Central memory CD8-positive, alpha-beta T cell (primary cell): ENCODE measurements at regions not wholly inside any gene's neighbourhood (a gene's known extent, or its start where the extent isn't known, plus 50 kb on each side); places are given as distances from the start of the nearest gene placed in this dataset.
"Not testable (repeated sequence)": the region's sequence is repeated elsewhere in the genome, so short reads cannot be mapped to it uniquely, and the experiment has no call there.

Source experiments
- ATAC-seq: fragments of 150-1000 bp; cut with Tn5 transposase; replicated peaks from 2 replicates; pipeline ENCODE4 v1.10.0; 2022; ENCODE audit warnings: mild to moderate bottlenecking, moderate FRiP score, moderate number of reproducible peaks; ENCODE audit not compliant: poor library complexity, severe bottlenecking; ENCODE audit errors: extremely low read depth
- DNase-seq, 2 donors: peaks; one replicate each; pipeline ENCODE4 v3.0.0; 2021; ENCODE audit warnings: low spot score in 2 of 2
- H3K27ac Mint-ChIP-seq: one replicate; pipeline ENCODE4 v1.8.0; 2022; ENCODE audit warnings: low read depth, mild to moderate bottlenecking, moderate library complexity, mixed read lengths
- H3K27me3 Mint-ChIP-seq: one replicate; pipeline ENCODE4 v1.8.0; 2022; ENCODE audit warnings: mixed read lengths
- H3K36me3 Mint-ChIP-seq: one replicate; pipeline ENCODE4 v1.8.0; 2022; ENCODE audit warnings: mild to moderate bottlenecking, moderate library complexity, mixed read lengths; ENCODE audit not compliant: insufficient read depth
- H3K4me1 Mint-ChIP-seq: one replicate; pipeline ENCODE4 v1.8.0; 2022; ENCODE audit warnings: mixed read lengths
- H3K4me3 Mint-ChIP-seq: one replicate; pipeline ENCODE4 v1.8.0; 2022; ENCODE audit warnings: mild to moderate bottlenecking, moderate library complexity, mixed read lengths
- H3K9me3 Mint-ChIP-seq: one replicate; pipeline ENCODE4 v1.8.0; 2022; ENCODE audit warnings: mixed read lengths

DNA sequence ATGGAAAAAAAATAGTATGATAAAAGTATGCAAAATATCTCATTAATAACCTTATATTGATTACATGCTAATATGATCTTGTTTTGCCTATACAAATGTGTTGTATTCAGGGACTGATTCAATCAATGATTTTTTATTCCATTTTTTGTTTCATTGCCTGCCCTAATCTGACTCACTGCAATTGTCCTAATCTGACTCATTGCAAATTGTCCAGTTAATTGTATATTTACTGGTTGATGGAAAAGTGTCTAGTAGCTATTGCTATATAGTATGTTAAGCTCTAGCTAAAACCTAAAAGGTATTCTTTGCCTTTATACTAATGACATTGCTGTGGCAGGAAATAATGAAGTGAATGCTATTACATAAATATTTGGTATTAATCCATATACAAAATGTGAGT, 728.9 kb upstream of the ZP4 start:
- H3K9me3 Mint-ChIP-seq, result peaks cover 17% of the 10 kb centered on the region
- H3K4me3 Mint-ChIP-seq, result no peak overlapping the region
- H3K36me3 Mint-ChIP-seq, result no peaks in the 10 kb centered on the region
- ATAC-seq, result no peak
- H3K4me1 Mint-ChIP-seq, result no peaks in the 10 kb centered on the region
- no peak for DNase-seq
- H3K27ac Mint-ChIP-seq, result no peak overlapping the region
- no peaks in the 10 kb centered on the region for H3K27me3 Mint-ChIP-seq

GRCh38 chr1:238611406-238611805, 720.7 kb upstream of the ZP4 start:
- Mint-ChIP-seq H3K4me3 (no peak overlapping the region), H3K4me1 (no peaks in the 10 kb centered on the region), H3K36me3 (no peaks in the 10 kb centered on the region), H3K27me3 (no peaks in the 10 kb centered on the region), H3K27ac (no peak overlapping the region), H3K9me3 (peaks cover 29% of the 10 kb centered on the region)
- ATAC-seq (no peak), DNase-seq (no peak)

- Mint-ChIP-seq H3K4me1 (no peaks in the 10 kb centered on the region), H3K36me3 (no peaks in the 10 kb centered on the region), H3K27me3 (no peaks in the 10 kb centered on the region), H3K27ac (no peak overlapping the region), H3K9me3 (peaks cover 20% of the 10 kb centered on the region), H3K4me3 (no peak overlapping the region)
- no peak for ATAC-seq
- no peak for DNase-seq
These were observed 717.4 kb upstream of the ZP4 start for GRCh38 chr1:238608144-238608543.

- H3K9me3 Mint-ChIP-seq, result peaks cover 16% of the 10 kb centered on the region
- H3K27ac Mint-ChIP-seq, result no peak overlapping the region
- H3K27me3 Mint-ChIP-seq, result no peaks in the 10 kb centered on the region
- no peak overlapping the region for H3K4me3 Mint-ChIP-seq
- H3K4me1 Mint-ChIP-seq, result no peaks in the 10 kb centered on the region
- H3K36me3 Mint-ChIP-seq, result no peaks in the 10 kb centered on the region
- ATAC-seq (no peak), DNase-seq (no peak)
These were observed 716.2 kb upstream of the ZP4 start for GRCh38 chr1:238606896-238607295.

DNA sequence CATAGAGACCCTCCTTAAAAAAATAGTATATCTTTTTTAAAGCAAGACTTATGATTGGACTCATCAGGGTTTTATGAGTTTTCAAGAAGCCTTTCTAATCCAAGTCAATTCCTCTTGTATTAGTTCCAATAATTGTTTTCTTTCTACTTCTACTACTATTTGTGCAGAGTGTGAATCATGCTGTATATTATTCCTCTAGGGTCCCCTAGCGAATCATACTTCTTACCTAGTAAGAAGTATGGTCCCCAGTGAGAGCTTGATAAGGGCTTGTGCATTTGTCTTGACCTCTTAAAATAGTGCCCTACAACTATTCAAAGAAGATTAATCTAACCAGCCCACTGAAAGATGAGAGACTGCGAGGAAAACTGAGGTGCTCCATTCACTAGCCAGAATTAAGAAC, 715.7 kb upstream of the ZP4 start:
- no peaks in the 10 kb centered on the region for H3K4me1 Mint-ChIP-seq
- H3K27ac Mint-ChIP-seq, result no peak overlapping the region
- H3K9me3 Mint-ChIP-seq, result peaks cover 16% of the 10 kb centered on the region
- no peak overlapping the region for H3K4me3 Mint-ChIP-seq
- ATAC-seq (no peak), DNase-seq (no peak)
- no peaks in the 10 kb centered on the region for H3K27me3 Mint-ChIP-seq
- H3K36me3 Mint-ChIP-seq, result no peaks in the 10 kb centered on the region

- H3K9me3 Mint-ChIP-seq, result peaks cover 11% of the 10 kb centered on the region
- H3K27ac Mint-ChIP-seq, result no peak overlapping the region
- no peak overlapping the region for H3K4me3 Mint-ChIP-seq
- ATAC-seq (no peak), DNase-seq (no peak)
- H3K27me3 Mint-ChIP-seq, result no peaks in the 10 kb centered on the region
- no peaks in the 10 kb centered on the region for H3K4me1 Mint-ChIP-seq
- no peaks in the 10 kb centered on the region for H3K36me3 Mint-ChIP-seq
These were observed 713.6 kb upstream of the ZP4 start for GRCh38 chr1:238604357-238604756.

DNA sequence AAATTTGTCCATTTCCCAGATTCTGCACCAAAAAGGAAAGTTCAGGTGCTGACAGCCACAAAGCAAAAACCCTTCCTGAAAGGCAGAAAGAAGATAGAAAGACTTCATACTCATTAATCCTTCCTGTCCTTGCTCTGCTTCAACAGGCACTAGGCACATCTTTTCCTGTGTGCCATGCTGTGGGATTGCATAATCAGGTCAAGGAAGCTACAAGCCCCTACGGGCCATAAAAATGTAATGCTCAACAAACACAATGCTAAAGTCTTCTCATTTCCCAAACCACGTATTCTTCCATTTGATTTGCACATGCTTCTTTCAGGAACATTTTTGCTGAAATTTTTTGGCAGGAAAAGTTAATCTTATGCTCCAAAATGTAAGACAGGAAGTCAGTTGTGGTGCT, 710.9 kb upstream of the ZP4 start:
- not testable (repeated sequence) for H3K9me3 Mint-ChIP-seq, DNase-seq, ATAC-seq, H3K4me1 Mint-ChIP-seq, H3K27ac Mint-ChIP-seq, H3K27me3 Mint-ChIP-seq, H3K4me3 Mint-ChIP-seq, H3K36me3 Mint-ChIP-seq

DNA sequence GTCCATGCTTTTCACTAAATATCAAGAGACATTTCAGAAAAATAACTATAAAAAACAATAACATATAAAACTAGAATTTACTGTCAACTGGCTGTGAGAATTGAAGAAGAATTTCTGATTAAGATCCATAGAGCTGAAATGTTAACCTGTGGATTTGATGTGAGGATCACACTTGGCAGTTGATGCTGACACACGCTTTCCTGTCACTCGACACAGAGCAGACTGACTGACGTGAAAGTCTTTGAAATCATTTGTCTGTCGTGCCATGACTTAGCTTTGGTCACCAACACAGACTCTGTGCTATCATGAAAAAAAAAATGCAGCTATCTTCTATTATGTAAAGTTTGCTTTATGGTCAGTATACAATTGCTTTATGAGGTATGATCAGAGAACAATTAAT, 706.0 kb upstream of the ZP4 start:
- no peak overlapping the region for H3K27ac Mint-ChIP-seq
- H3K4me1 Mint-ChIP-seq, result no peaks in the 10 kb centered on the region
- H3K27me3 Mint-ChIP-seq, result no peaks in the 10 kb centered on the region
- peaks cover 11% of the 10 kb centered on the region for H3K9me3 Mint-ChIP-seq
- DNase-seq, result no peak
- no peak overlapping the region for H3K4me3 Mint-ChIP-seq
- no peak for ATAC-seq
- peaks cover 1% of the 10 kb centered on the region for H3K36me3 Mint-ChIP-seq

GRCh38 chr1:238592621-238593020, 701.9 kb upstream of the ZP4 start:
- H3K4me1 Mint-ChIP-seq, result no peaks in the 10 kb centered on the region
- H3K36me3 Mint-ChIP-seq, result no peaks in the 10 kb centered on the region
- DNase-seq, result no peak
- no peak overlapping the region for H3K4me3 Mint-ChIP-seq
- no peaks in the 10 kb centered on the region for H3K27me3 Mint-ChIP-seq
- H3K27ac Mint-ChIP-seq, result no peak overlapping the region
- peaks cover 11% of the 10 kb centered on the region for H3K9me3 Mint-ChIP-seq
- ATAC-seq, result no peak

GRCh38 chr1:238589843-238590435, 699.2 kb upstream of the ZP4 start:
- no peak overlapping the region for H3K27ac Mint-ChIP-seq
- DNase-seq, result no peak
- no peak for ATAC-seq
- no peaks in the 10 kb centered on the region for H3K4me1 Mint-ChIP-seq
- H3K36me3 Mint-ChIP-seq, result no peaks in the 10 kb centered on the region
- no peak overlapping the region for H3K4me3 Mint-ChIP-seq
- H3K9me3 Mint-ChIP-seq, result peaks cover 6% of the 10 kb centered on the region
- H3K27me3 Mint-ChIP-seq, result no peaks in the 10 kb centered on the region

GRCh38 chr1:238582816-238583215, 692.1 kb upstream of the ZP4 start:
- Mint-ChIP-seq H3K36me3 (no peaks in the 10 kb centered on the region), H3K9me3 (peaks cover 14% of the 10 kb centered on the region), H3K27ac (no peak overlapping the region), H3K4me1 (no peaks in the 10 kb centered on the region), H3K27me3 (no peaks in the 10 kb centered on the region), H3K4me3 (no peak overlapping the region)
- no peak for DNase-seq
- no peak for ATAC-seq

DNA sequence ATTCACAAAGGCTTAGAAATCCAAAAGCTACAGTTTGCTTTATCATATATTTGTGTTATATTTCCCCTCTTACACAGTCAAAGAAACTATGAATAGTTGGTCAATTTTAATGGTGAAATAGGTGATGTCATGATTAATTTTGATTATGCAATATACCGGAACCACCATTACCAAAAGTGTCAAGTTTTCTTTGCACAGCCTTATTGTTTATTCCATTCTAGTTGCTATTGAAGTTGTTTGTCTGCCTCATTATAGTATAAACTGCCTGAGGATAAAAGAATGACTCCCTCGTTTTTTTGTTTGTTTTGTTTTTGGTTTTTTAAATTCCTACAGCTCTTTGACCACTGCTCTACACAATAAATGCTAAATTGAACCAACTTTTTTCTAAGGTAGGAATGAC, 690.6 kb upstream of the ZP4 start:
- no peak overlapping the region for H3K4me3 Mint-ChIP-seq
- H3K9me3 Mint-ChIP-seq, result peaks cover 14% of the 10 kb centered on the region
- no peak for ATAC-seq
- no peaks in the 10 kb centered on the region for H3K36me3 Mint-ChIP-seq
- DNase-seq, result no peak
- H3K27ac Mint-ChIP-seq, result no peak overlapping the region
- H3K27me3 Mint-ChIP-seq, result no peaks in the 10 kb centered on the region
- H3K4me1 Mint-ChIP-seq, result no peaks in the 10 kb centered on the region

GRCh38 chr1:238568735-238569134, 678.0 kb upstream of the ZP4 start:
- ATAC-seq (no peak), DNase-seq (no peak)
- Mint-ChIP-seq H3K4me1 (no peaks in the 10 kb centered on the region), H3K36me3 (no peaks in the 10 kb centered on the region), H3K27me3 (no peaks in the 10 kb centered on the region), H3K4me3 (no peak overlapping the region), H3K9me3 (peaks cover 26% of the 10 kb centered on the region), H3K27ac (no peak overlapping the region)

DNA sequence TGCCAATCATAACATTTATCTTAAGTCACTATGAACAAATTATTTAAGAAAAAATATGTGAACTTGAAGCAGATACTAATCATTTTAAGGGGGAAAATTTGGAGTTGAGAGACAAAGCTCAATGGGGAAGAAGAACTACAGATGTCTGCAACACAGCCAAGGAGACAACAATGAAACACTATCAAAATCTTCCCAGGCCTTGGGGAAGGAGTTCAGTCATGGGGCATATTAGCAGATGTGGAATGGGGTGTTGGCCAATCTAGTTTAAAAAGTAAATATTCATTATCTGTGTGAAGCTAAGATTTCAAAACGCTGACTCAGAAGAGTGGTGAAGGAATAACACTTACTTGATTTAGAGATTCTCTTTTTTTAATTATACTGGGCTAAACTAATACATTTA, 671.6 kb upstream of the ZP4 start:
- DNase-seq (no peak), ATAC-seq (no peak)
- H3K27me3 Mint-ChIP-seq, result no peaks in the 10 kb centered on the region
- H3K36me3 Mint-ChIP-seq, result no peaks in the 10 kb centered on the region
- H3K27ac Mint-ChIP-seq, result no peak overlapping the region
- H3K4me3 Mint-ChIP-seq, result no peak overlapping the region
- peaks cover 34% of the 10 kb centered on the region for H3K9me3 Mint-ChIP-seq
- no peaks in the 10 kb centered on the region for H3K4me1 Mint-ChIP-seq
